ENCODE measurements at regions not wholly inside any gene's neighbourhood (a gene's known extent, or its start where the extent isn't known, plus 50 kb on each side); places are given as distances from the start of the nearest gene placed in this dataset.

DNA sequence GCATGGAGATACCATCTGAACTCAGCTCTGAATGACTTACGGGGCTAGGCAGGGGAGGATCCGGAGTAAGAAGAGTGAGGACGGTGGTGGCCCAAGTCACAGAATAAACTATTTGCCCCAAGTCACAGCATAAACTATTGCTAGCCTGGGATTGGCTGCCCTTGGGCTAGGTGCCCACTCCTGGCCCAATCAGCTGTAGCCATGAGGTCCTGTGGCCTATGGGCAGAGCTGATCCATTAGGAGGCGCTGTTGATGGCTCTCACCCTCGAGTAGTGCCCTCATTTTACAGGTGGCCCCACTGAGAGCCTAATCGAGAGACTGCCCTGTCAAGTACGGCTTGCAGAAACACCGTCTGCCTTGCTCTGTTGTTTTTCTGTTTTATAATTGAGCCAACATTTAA is 62.3 kb upstream of the ZNF423 start:
- TF ChIP-seq, protein P1, sequence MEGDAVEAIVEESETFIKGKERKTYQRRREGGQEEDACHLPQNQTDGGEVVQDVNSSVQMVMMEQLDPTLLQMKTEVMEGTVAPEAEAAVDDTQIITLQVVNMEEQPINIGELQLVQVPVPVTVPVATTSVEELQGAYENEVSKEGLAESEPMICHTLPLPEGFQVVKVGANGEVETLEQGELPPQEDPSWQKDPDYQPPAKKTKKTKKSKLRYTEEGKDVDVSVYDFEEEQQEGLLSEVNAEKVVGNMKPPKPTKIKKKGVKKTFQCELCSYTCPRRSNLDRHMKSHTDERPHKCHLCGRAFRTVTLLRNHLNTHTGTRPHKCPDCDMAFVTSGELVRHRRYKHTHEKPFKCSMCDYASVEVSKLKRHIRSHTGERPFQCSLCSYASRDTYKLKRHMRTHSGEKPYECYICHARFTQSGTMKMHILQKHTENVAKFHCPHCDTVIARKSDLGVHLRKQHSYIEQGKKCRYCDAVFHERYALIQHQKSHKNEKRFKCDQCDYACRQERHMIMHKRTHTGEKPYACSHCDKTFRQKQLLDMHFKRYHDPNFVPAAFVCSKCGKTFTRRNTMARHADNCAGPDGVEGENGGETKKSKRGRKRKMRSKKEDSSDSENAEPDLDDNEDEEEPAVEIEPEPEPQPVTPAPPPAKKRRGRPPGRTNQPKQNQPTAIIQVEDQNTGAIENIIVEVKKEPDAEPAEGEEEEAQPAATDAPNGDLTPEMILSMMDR (IDR thresholded peaks at IDR 0.05; ENCODE audit: partially characterized antibody, unreplicated experiment) = no peak
- DNase-seq = no peak
- no peaks in the 10 kb centered on the region for H3K27me3 Mint-ChIP-seq (ENCODE audit: unreplicated experiment)
- H3K36me3 Mint-ChIP-seq (ENCODE audit: unreplicated experiment) = peaks cover 7% of the 10 kb centered on the region
- H3K9me3 Mint-ChIP-seq (ENCODE audit: unreplicated experiment) = no peaks in the 10 kb centered on the region
- no peak overlapping the region for H3K27ac Mint-ChIP-seq (ENCODE audit: unreplicated experiment)
- peaks cover 3% of the 10 kb centered on the region for H3K4me1 Mint-ChIP-seq (ENCODE audit: low read depth, unreplicated experiment)
- no peak overlapping the region for H3K4me3 Mint-ChIP-seq (ENCODE audit: unreplicated experiment)

DNA sequence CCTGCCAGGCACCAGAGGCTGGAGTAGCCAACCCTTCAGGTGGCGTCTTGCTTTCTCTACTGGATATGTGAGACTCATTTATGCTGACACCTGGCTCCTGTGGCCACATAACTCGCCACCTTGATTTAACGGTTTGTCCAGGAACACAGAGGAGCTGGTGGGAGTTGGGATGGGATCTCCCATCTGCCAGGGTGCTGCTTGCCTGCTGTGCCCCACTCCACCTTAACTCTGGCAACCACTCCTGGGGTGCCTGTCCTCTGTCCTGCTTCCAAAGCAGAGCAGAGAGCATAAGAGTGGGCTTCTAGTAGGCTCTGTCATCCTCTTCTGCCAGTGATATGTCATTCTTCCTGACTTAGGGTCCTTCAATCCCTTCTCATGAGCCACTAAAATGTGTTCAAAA is 63.4 kb upstream of the ZNF423 start:
- no peak overlapping the region for H3K27ac Mint-ChIP-seq (ENCODE audit: unreplicated experiment)
- no peak overlapping the region for H3K4me3 Mint-ChIP-seq (ENCODE audit: unreplicated experiment)
- H3K9me3 Mint-ChIP-seq (ENCODE audit: unreplicated experiment) = no peaks in the 10 kb centered on the region
- H3K27me3 Mint-ChIP-seq (ENCODE audit: unreplicated experiment) = no peaks in the 10 kb centered on the region
- no peak for DNase-seq
- no peaks in the 10 kb centered on the region for H3K36me3 Mint-ChIP-seq (ENCODE audit: unreplicated experiment)
- TF ChIP-seq, protein P1 (IDR thresholded peaks at IDR 0.05; ENCODE audit: partially characterized antibody, unreplicated experiment) = no peak
- H3K4me1 Mint-ChIP-seq (ENCODE audit: low read depth, unreplicated experiment) = peaks cover 3% of the 10 kb centered on the region

DNA sequence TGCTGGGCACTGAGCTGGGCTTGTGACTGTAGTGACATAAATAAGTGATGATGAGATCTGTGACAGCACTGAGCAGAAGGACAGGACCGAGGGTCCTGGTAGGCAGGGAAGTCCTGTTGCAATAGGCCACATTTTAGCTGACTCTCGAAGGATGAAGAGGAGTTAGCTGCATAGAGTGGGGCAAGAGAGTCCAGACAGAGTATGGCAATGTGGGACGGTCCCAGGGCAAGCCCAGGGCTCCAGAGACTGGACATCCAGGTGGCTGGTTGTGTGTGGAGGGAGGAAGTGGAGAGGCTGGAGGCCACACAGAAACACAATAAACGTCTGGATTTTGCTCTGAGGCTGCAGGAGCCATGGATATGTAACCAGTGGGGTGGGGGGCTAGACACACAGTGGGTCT is 64.5 kb upstream of the ZNF423 start:
- Mint-ChIP-seq H3K36me3 (ENCODE audit: unreplicated experiment) (no peaks in the 10 kb centered on the region), H3K4me1 (ENCODE audit: low read depth, unreplicated experiment) (peaks cover 3% of the 10 kb centered on the region), H3K27me3 (ENCODE audit: unreplicated experiment) (no peaks in the 10 kb centered on the region), H3K9me3 (ENCODE audit: unreplicated experiment) (no peaks in the 10 kb centered on the region), H3K27ac (ENCODE audit: unreplicated experiment) (no peak overlapping the region), H3K4me3 (ENCODE audit: unreplicated experiment) (no peak overlapping the region)
- TF ChIP-seq, protein P1 (IDR thresholded peaks at IDR 0.05; ENCODE audit: partially characterized antibody, unreplicated experiment) = no peak
- no peak for DNase-seq

DNA sequence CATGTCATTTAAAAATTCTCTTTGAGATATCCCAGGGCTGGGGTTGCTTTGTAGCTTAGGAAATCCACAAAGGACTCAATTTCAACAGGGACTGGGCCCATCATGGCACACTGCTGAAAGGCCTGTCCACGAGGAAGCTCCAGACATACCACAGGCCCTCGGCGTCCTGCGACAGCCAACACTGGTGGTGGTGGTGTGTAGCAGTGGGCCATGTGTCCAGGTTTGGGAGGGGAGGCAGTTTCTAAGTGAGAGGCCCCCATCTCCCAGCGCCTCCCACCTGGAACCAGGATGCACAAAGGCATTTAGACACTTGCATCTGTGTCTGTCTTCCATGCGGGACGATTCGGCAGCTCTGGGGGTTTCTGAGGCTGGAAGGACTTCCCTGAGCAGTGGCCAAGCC is 65.2 kb upstream of the ZNF423 start:
- Mint-ChIP-seq H3K27me3 (ENCODE audit: unreplicated experiment) (no peaks in the 10 kb centered on the region), H3K36me3 (ENCODE audit: unreplicated experiment) (no peaks in the 10 kb centered on the region), H3K27ac (ENCODE audit: unreplicated experiment) (no peak overlapping the region), H3K4me3 (ENCODE audit: unreplicated experiment) (no peak overlapping the region), H3K9me3 (ENCODE audit: unreplicated experiment) (no peaks in the 10 kb centered on the region), H3K4me1 (ENCODE audit: low read depth, unreplicated experiment) (peaks cover 3% of the 10 kb centered on the region)
- DNase-seq = no peak
- TF ChIP-seq, protein P1 (IDR thresholded peaks at IDR 0.05; ENCODE audit: partially characterized antibody, unreplicated experiment) = no peak

DNA sequence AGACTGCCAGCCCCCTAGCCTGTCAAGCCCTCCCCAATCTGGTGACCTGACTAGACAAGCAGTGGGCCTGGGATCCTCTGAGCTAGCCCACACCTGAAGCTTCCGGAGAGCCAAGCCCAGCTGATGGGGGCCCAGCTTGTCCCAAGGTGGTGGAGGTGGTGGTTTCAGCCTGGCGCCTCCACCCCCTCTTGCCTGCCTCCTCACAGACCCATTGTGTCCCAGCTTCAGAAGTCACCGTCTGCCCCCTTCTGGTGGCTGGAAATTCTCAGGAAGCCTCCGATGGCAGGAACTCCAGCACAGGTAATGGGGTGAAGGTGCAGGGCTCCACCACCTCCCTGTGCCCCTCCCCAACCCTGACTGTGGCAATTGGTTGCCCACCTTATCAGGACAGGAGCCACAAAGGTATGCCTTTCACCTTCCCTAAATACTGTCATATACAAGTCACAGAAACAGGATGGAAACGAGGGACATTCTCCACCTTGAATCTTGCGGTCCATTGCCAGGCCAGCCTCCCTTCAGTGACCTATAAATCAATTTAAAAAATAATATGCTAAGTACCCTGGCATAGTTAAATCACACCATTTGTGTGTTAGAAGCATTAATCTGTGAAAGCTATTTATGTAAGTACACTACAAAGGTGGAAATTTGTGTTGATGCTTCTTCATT is 66.0 kb upstream of the ZNF423 start:
- H3K27ac Mint-ChIP-seq (ENCODE audit: unreplicated experiment) = no peak overlapping the region
- H3K27me3 Mint-ChIP-seq (ENCODE audit: unreplicated experiment) = no peaks in the 10 kb centered on the region
- peaks cover 3% of the 10 kb centered on the region for H3K4me1 Mint-ChIP-seq (ENCODE audit: low read depth, unreplicated experiment)
- no peaks in the 10 kb centered on the region for H3K36me3 Mint-ChIP-seq (ENCODE audit: unreplicated experiment)
- no peaks in the 10 kb centered on the region for H3K9me3 Mint-ChIP-seq (ENCODE audit: unreplicated experiment)
- no peak overlapping the region for H3K4me3 Mint-ChIP-seq (ENCODE audit: unreplicated experiment)
- peak; percentile 82 for DNase-seq
- TF ChIP-seq, protein P1 (IDR thresholded peaks at IDR 0.05; ENCODE audit: partially characterized antibody, unreplicated experiment) = peak; percentile 72

All from glutamatergic neuron (in vitro differentiated cells).